ENCODE measurements at regions not wholly inside any gene's neighbourhood (a gene's known extent, or its start where the extent isn't known, plus 50 kb on each side); places are given as distances from the start of the nearest gene placed in this dataset.

DNA sequence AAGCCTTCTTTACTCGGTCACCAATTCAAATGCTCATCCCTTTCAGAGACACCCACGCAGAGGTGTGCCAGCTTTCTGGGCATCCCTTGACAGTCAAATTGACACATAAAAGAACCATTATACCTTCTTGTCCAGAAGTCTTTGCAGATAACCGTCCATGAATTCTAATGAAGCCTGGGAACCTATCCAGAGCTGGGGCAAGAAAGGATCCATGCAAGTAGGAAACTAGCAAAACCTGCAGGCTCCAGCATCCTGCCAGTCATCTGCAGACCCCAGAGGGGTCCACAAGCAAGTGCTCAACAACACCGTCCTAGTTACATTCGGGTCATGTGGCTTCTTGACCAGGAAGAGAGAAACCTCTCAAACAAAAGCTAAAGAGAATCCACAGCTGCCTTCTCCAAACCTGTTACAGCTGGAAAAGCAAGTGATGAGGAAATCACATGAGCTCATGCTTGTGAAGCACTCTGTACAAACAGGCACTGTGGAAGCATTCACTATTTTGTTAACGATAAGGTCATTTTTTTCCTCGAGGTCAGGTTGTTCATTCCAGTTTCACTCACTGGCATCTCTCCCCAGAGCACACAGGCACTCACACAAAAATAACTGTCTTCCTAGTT, 80.2 kb upstream of the DMRT1 start:
- Histone ChIP-seq H2BK120ac (ENCODE audit: low read depth, low read length) (no peak overlapping the region), H3K23ac (ENCODE audit: low read depth, low read length, poor library complexity) (no peak overlapping the region), H4K8ac (ENCODE audit: low read depth, low read length) (no peak overlapping the region), H3K9me3 (replicated peaks in 1 of 2; ENCODE audit: control insufficient read depth in 2 of 2, insufficient read depth in 1 of 2, low read depth in 1 of 2, low read length in 2 of 2) (no peaks in the 10 kb centered on the region), H3K36me3 (replicated peaks in 1 of 2; ENCODE audit: control insufficient read depth in 2 of 2, insufficient read depth in 2 of 2, low read length in 2 of 2) (no peaks in the 10 kb centered on the region), H3K14ac (ENCODE audit: low read length) (no peak overlapping the region), H3K9ac (ENCODE audit: low read depth, low read length, poor library complexity) (no peak overlapping the region), H3K4ac (ENCODE audit: low read length) (no peak overlapping the region), H3K18ac (ENCODE audit: low read length) (no peak overlapping the region), H3K27me3 (ENCODE audit: control insufficient read depth in 3 of 3, insufficient read depth in 3 of 3, low read depth in 1 of 3, low read length in 3 of 3) (peaks cover 0 to 2% (median 0%) of the 10 kb centered on the region in 3 experiments), H3K4me3 (ENCODE audit: low read length in 2 of 2) (no peak overlapping the region), H3K27ac (replicated peaks; ENCODE audit: low read length) (no peak overlapping the region), H3K4me1 (ENCODE audit: control insufficient read depth in 2 of 2, insufficient read depth in 1 of 2, low read depth in 1 of 2, low read length in 2 of 2) (no peaks in the 10 kb centered on the region), H2AFZ (ENCODE audit: low read length) (peak overlapping the region; percentile 39), H2AK5ac (ENCODE audit: low read depth, low read length) (no peak overlapping the region), H2BK5ac (ENCODE audit: low read length) (no peak overlapping the region), H2BK15ac (ENCODE audit: low read length) (no peak overlapping the region), H2BK12ac (ENCODE audit: low read length) (no peak overlapping the region), H3K4me2 (ENCODE audit: insufficient read depth, low read length, poor library complexity, severe bottlenecking) (no peak overlapping the region), H3K79me1 (ENCODE audit: low read depth, low read length) (no peaks in the 10 kb centered on the region), H4K91ac (ENCODE audit: low read depth, low read length, poor library complexity) (no peak overlapping the region)
- DNase-seq (ENCODE audit: low spot score): no peak
- no CpG with 5 or more reads among the region's 7 CpGs for WGBS, 2 donors (ENCODE audit: extremely low coverage in 2 of 2, insufficient read length in 2 of 2, insufficient replicate concordance in 1 of 2)

DNA sequence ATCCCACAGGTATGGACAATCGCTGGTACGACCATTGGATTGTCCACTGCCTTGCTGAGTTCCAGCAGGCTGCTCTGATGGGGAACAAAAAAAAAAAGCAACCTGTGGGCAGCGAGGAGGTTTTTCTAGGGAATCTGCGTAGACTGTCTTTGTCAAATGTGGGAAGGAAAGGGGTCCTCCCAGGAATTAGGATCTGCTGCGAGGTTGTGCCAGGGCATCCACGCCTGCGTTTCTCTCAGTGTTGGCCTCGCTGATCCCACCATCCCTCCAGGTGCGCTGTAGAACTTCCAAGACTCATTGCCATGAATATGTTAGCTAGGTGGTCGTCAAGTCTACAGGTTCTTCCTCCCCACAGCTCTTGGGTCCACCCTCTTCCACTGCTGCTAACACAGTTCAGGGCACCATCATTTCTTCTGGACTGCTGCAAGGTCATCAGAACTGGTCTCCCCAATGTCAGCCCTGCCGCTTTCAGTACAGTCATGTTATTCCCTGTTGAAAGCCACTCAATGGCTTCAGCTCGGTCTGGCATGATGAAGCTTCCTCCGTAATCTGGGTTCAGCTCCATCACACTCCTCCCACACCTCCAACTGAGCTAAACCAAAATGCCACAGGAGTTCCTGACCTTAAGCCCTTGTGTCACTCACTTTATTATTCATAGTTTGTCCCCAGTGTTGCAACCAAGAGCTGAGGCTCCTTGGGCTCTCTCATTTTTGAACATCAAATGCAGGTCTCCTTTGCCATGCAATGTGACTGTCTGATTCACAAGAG, 79.5 kb upstream of the DMRT1 start:
- Histone ChIP-seq H3K9ac (ENCODE audit: low read depth, low read length, poor library complexity) (no peak overlapping the region), H3K9me3 (replicated peaks in 1 of 2; ENCODE audit: control insufficient read depth in 2 of 2, insufficient read depth in 1 of 2, low read depth in 1 of 2, low read length in 2 of 2) (no peaks in the 10 kb centered on the region), H3K18ac (ENCODE audit: low read length) (no peak overlapping the region), H3K27me3 (ENCODE audit: control insufficient read depth in 3 of 3, insufficient read depth in 3 of 3, low read depth in 1 of 3, low read length in 3 of 3) (no peaks in the 10 kb centered on the region), H2BK5ac (ENCODE audit: low read length) (no peak overlapping the region), H4K91ac (ENCODE audit: low read depth, low read length, poor library complexity) (no peak overlapping the region), H3K4me1 (ENCODE audit: control insufficient read depth in 2 of 2, insufficient read depth in 1 of 2, low read depth in 1 of 2, low read length in 2 of 2) (no peaks in the 10 kb centered on the region), H3K23ac (ENCODE audit: low read depth, low read length, poor library complexity) (no peak overlapping the region), H3K4ac (ENCODE audit: low read length) (no peak overlapping the region), H2AK5ac (ENCODE audit: low read depth, low read length) (no peak overlapping the region), H2AFZ (ENCODE audit: low read length) (no peak overlapping the region), H4K8ac (ENCODE audit: low read depth, low read length) (no peak overlapping the region), H2BK120ac (ENCODE audit: low read depth, low read length) (no peak overlapping the region), H3K14ac (ENCODE audit: low read length) (no peak overlapping the region), H3K4me2 (ENCODE audit: insufficient read depth, low read length, poor library complexity, severe bottlenecking) (no peak overlapping the region), H3K79me1 (ENCODE audit: low read depth, low read length) (no peaks in the 10 kb centered on the region), H3K27ac (replicated peaks; ENCODE audit: low read length) (no peak overlapping the region), H2BK15ac (ENCODE audit: low read length) (no peak overlapping the region), H2BK12ac (ENCODE audit: low read length) (no peak overlapping the region), H3K36me3 (replicated peaks in 1 of 2; ENCODE audit: control insufficient read depth in 2 of 2, insufficient read depth in 2 of 2, low read length in 2 of 2) (no peaks in the 10 kb centered on the region), H3K4me3 (ENCODE audit: low read length in 2 of 2) (peak overlapping the region in 1 of 2 donors; percentile 41)
- DNase-seq (ENCODE audit: low spot score): no peak
- WGBS, 2 donors (ENCODE audit: extremely low coverage in 2 of 2, insufficient read length in 2 of 2, insufficient replicate concordance in 1 of 2): no CpG with 5 or more reads among the region's 13 CpGs

DNA sequence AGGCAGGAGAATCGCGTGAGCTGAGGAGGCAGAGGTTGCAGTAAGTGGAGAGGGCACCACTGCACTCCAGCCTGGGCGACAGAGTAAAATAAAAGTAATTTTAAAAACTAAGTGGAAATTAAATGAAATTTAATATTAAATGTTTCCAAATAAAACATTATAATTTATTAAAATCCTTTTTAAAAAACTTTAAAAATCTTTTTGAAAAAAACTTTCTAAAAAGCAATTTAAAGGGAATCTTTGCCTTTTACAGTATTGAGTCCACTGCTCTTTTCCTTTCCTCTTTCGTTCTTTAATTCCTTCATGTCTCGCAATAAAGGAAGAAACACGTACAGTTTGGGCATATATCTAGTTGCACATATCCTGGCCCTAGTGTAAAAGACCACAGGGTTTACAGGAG, 77.8 kb upstream of the DMRT1 start:
- Histone ChIP-seq H2AFZ (ENCODE audit: low read length) (no peak overlapping the region), H2BK15ac (ENCODE audit: low read length) (no peak overlapping the region), H3K79me1 (ENCODE audit: low read depth, low read length) (no peaks in the 10 kb centered on the region), H3K4me3 (ENCODE audit: low read length in 2 of 2) (no peak overlapping the region), H4K8ac (ENCODE audit: low read depth, low read length) (no peak overlapping the region), H3K14ac (ENCODE audit: low read length) (no peak overlapping the region), H3K9me3 (replicated peaks in 1 of 2; ENCODE audit: control insufficient read depth in 2 of 2, insufficient read depth in 1 of 2, low read depth in 1 of 2, low read length in 2 of 2) (no peaks in the 10 kb centered on the region), H3K4ac (ENCODE audit: low read length) (no peak overlapping the region), H3K23ac (ENCODE audit: low read depth, low read length, poor library complexity) (no peak overlapping the region), H4K91ac (ENCODE audit: low read depth, low read length, poor library complexity) (no peak overlapping the region), H2AK5ac (ENCODE audit: low read depth, low read length) (no peak overlapping the region), H2BK5ac (ENCODE audit: low read length) (no peak overlapping the region), H3K4me2 (ENCODE audit: insufficient read depth, low read length, poor library complexity, severe bottlenecking) (no peak overlapping the region), H3K9ac (ENCODE audit: low read depth, low read length, poor library complexity) (no peak overlapping the region), H2BK12ac (ENCODE audit: low read length) (no peak overlapping the region), H3K18ac (ENCODE audit: low read length) (no peak overlapping the region), H3K4me1 (ENCODE audit: control insufficient read depth in 2 of 2, insufficient read depth in 1 of 2, low read depth in 1 of 2, low read length in 2 of 2) (no peaks in the 10 kb centered on the region), H3K27ac (replicated peaks; ENCODE audit: low read length) (no peak overlapping the region), H3K36me3 (replicated peaks in 1 of 2; ENCODE audit: control insufficient read depth in 2 of 2, insufficient read depth in 2 of 2, low read length in 2 of 2) (no peaks in the 10 kb centered on the region), H3K27me3 (ENCODE audit: control insufficient read depth in 3 of 3, insufficient read depth in 3 of 3, low read depth in 1 of 3, low read length in 3 of 3) (no peaks in the 10 kb centered on the region), H2BK120ac (ENCODE audit: low read depth, low read length) (no peak overlapping the region)
- WGBS, 2 donors (ENCODE audit: extremely low coverage in 2 of 2, insufficient read length in 2 of 2, insufficient replicate concordance in 1 of 2): no CpG with 5 or more reads among the region's 6 CpGs
- no peak for DNase-seq (ENCODE audit: low spot score)

DNA sequence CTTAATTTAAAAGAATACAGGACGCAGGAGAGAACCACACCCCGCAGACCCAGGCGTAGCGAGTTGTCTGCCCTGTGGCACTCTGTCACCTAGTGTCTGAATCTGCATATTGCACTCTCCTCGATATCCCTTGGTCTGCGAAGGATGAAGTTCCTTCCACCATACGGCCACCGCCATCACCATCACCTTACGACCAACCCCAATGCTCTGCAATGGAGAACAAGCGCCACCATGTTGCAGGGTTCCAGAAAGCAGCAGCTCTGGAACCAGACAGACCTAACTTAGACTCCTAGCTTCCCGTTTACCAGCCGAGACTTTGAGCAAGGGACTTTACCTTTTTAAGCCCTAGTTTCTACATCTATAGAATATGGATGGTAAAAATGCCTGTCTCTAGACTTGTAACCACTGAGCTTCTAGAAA, 77.4 kb upstream of the DMRT1 start:
- H3K9me3 ChIP-seq (replicated peaks in 1 of 2; ENCODE audit: control insufficient read depth in 2 of 2, insufficient read depth in 1 of 2, low read depth in 1 of 2, low read length in 2 of 2): no peaks in the 10 kb centered on the region
- no peak overlapping the region for H3K27ac ChIP-seq (replicated peaks; ENCODE audit: low read length)
- H2BK12ac ChIP-seq (ENCODE audit: low read length): no peak overlapping the region
- H4K91ac ChIP-seq (ENCODE audit: low read depth, low read length, poor library complexity): no peak overlapping the region
- H4K8ac ChIP-seq (ENCODE audit: low read depth, low read length): no peak overlapping the region
- no peak overlapping the region for H2BK15ac ChIP-seq (ENCODE audit: low read length)
- H3K36me3 ChIP-seq (replicated peaks in 1 of 2; ENCODE audit: control insufficient read depth in 2 of 2, insufficient read depth in 2 of 2, low read length in 2 of 2): no peaks in the 10 kb centered on the region
- H3K18ac ChIP-seq (ENCODE audit: low read length): no peak overlapping the region
- WGBS, 2 donors (ENCODE audit: extremely low coverage in 2 of 2, insufficient read length in 2 of 2, insufficient replicate concordance in 1 of 2): no CpG with 5 or more reads among the region's 12 CpGs
- no peak overlapping the region for H2BK120ac ChIP-seq (ENCODE audit: low read depth, low read length)
- H3K4ac ChIP-seq (ENCODE audit: low read length): no peak overlapping the region
- H3K4me3 ChIP-seq (ENCODE audit: low read length in 2 of 2): no peak overlapping the region
- no peak overlapping the region for H3K14ac ChIP-seq (ENCODE audit: low read length)
- H3K4me2 ChIP-seq (ENCODE audit: insufficient read depth, low read length, poor library complexity, severe bottlenecking): no peak overlapping the region
- H3K9ac ChIP-seq (ENCODE audit: low read depth, low read length, poor library complexity): no peak overlapping the region
- H3K23ac ChIP-seq (ENCODE audit: low read depth, low read length, poor library complexity): no peak overlapping the region
- H3K27me3 ChIP-seq (ENCODE audit: control insufficient read depth in 3 of 3, insufficient read depth in 3 of 3, low read depth in 1 of 3, low read length in 3 of 3): no peaks in the 10 kb centered on the region
- H2AFZ ChIP-seq (ENCODE audit: low read length): no peak overlapping the region
- H3K4me1 ChIP-seq (ENCODE audit: control insufficient read depth in 2 of 2, insufficient read depth in 1 of 2, low read depth in 1 of 2, low read length in 2 of 2): no peaks in the 10 kb centered on the region
- H2AK5ac ChIP-seq (ENCODE audit: low read depth, low read length): no peak overlapping the region
- no peaks in the 10 kb centered on the region for H3K79me1 ChIP-seq (ENCODE audit: low read depth, low read length)
- no peak overlapping the region for H2BK5ac ChIP-seq (ENCODE audit: low read length)
- peak; percentile 42 for DNase-seq (ENCODE audit: low spot score)

Data from neuronal stem cell (in vitro differentiated cells).